ENCODE measurements at regions not wholly inside any gene's neighbourhood (a gene's known extent, or its start where the extent isn't known, plus 50 kb on each side); places are given as distances from the start of the nearest gene placed in this dataset.

DNA sequence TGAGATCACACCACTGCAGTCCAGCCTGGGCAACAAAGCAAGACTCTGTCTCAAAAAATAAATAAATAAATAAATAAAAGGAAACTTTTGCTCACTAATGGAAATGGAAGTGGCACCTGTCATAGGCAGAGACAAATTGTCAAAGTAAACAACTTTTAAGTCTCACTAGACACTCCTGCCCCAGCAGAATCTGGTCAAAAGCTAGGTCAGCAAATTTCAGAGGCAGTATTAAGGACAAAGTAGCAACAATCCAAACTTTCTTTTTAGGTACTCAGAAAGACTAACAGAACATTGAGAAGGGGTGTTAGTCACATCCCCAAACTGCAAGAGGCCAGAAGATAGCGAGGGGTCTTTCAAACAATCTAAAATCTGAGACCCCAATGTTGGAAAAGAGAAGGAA, 101.4 kb upstream of the MSX2 start:
- no peak for TF ChIP-seq EZH2phosphoT487 (IDR thresholded peaks at IDR 0.05; ENCODE audit: low read depth, severe bottlenecking, unreplicated experiment)
- TF ChIP-seq, protein P1, sequence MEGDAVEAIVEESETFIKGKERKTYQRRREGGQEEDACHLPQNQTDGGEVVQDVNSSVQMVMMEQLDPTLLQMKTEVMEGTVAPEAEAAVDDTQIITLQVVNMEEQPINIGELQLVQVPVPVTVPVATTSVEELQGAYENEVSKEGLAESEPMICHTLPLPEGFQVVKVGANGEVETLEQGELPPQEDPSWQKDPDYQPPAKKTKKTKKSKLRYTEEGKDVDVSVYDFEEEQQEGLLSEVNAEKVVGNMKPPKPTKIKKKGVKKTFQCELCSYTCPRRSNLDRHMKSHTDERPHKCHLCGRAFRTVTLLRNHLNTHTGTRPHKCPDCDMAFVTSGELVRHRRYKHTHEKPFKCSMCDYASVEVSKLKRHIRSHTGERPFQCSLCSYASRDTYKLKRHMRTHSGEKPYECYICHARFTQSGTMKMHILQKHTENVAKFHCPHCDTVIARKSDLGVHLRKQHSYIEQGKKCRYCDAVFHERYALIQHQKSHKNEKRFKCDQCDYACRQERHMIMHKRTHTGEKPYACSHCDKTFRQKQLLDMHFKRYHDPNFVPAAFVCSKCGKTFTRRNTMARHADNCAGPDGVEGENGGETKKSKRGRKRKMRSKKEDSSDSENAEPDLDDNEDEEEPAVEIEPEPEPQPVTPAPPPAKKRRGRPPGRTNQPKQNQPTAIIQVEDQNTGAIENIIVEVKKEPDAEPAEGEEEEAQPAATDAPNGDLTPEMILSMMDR (IDR thresholded peaks at IDR 0.05; ENCODE audit: poor library complexity), result no peak
